Liver (tissue), 8 donors: ENCODE measurements at regions not wholly inside any gene's neighbourhood (a gene's known extent, or its start where the extent isn't known, plus 50 kb on each side); places are given as distances from the start of the nearest gene placed in this dataset.

Experiments
- DNase-seq: peaks from one replicate; pipeline ENCODE4 v3.0.0-alpha.2; 2017; ENCODE audit warnings: low spot score
- H3K27ac ChIP-seq, 2 donors: one replicate each; pipeline ENCODE4 v1.7.0; 2013; ENCODE audit warnings: inconsistent platforms in 2 of 2, low read length in 2 of 2, control low read depth in 1 of 2, low read depth in 1 of 2, mild to moderate bottlenecking in 1 of 2
- H3K27me3 ChIP-seq, 4 donors: one replicate each; pipeline versions ENCODE4 v1.6.1 to v1.7.0; 2013; ENCODE audit warnings: low read length in 3 of 4, inconsistent platforms in 1 of 4, mild to moderate bottlenecking in 1 of 4, moderate library complexity in 1 of 4; ENCODE audit not compliant: control insufficient read depth in 4 of 4, insufficient read depth in 4 of 4
- H3K36me3 ChIP-seq, 4 donors: one replicate each; pipeline versions ENCODE4 v1.6.1 to v1.7.0; 2013; ENCODE audit warnings: low read length in 3 of 4, mild to moderate bottlenecking in 3 of 4, low read depth in 1 of 4, moderate library complexity in 1 of 4; ENCODE audit not compliant: control insufficient read depth in 4 of 4, insufficient read depth in 3 of 4
- H3K4me1 ChIP-seq, 4 donors: one replicate each; pipeline versions ENCODE4 v1.6.1 to v1.7.0; 2013; ENCODE audit warnings: low read length in 3 of 4, mild to moderate bottlenecking in 3 of 4, moderate library complexity in 1 of 4; ENCODE audit not compliant: control insufficient read depth in 4 of 4, insufficient read depth in 4 of 4
- H3K4me3 ChIP-seq, 3 donors: one replicate each; pipeline versions ENCODE4 v1.6.1 to v1.7.0; 2013; ENCODE audit warnings: low read length in 3 of 3, control low read depth in 1 of 3, low read depth in 1 of 3, mild to moderate bottlenecking in 1 of 3
- H3K9ac ChIP-seq, 2 donors: one replicate each; pipeline ENCODE4 v1.7.0; 2013; ENCODE audit warnings: low read length in 2 of 2, mild to moderate bottlenecking in 2 of 2, moderate library complexity in 2 of 2, control low read depth in 1 of 2, low read depth in 1 of 2
- H3K9me3 ChIP-seq, 4 donors: one replicate each; pipeline versions ENCODE4 v1.6.1 to v1.7.0; 2013; ENCODE audit warnings: low read length in 3 of 4; ENCODE audit not compliant: control insufficient read depth in 4 of 4
- EGR1 ChIP-seq, 2 donors: IDR thresholded peaks; 2 replicates each; pipeline ENCODE4 v1.6.1; 2016 to 2018; ENCODE audit warnings: antibody characterized with exemption in 2 of 2, low read depth in 2 of 2
- FOXA1 ChIP-seq: IDR thresholded peaks from 2 replicates; pipeline ENCODE4 v1.6.1; 2016; ENCODE audit warnings: antibody characterized with exemption
- FOXA2 ChIP-seq: IDR thresholded peaks from 2 replicates; pipeline ENCODE4 v1.6.1; 2016; ENCODE audit warnings: antibody characterized with exemption
- GABPA ChIP-seq, 2 donors: IDR thresholded peaks in 1 of 2; conservative IDR thresholded peaks in 1 of 2; 2 replicates each; pipeline ENCODE4 v1.6.1; 2016; ENCODE audit warnings: antibody characterized with exemption in 2 of 2, mild to moderate bottlenecking in 1 of 2, moderate library complexity in 1 of 2
- HNF4A ChIP-seq, 2 donors: conservative IDR thresholded peaks; 2 replicates each; pipeline ENCODE4 v1.6.1; 2016; ENCODE audit warnings: antibody characterized with exemption in 2 of 2, mild to moderate bottlenecking in 2 of 2
- HNF4G ChIP-seq: IDR thresholded peaks from 2 replicates; pipeline ENCODE4 v1.6.1; 2016; ENCODE audit warnings: antibody characterized with exemption
- JUND ChIP-seq, 2 donors: IDR thresholded peaks; 2 replicates each; pipeline ENCODE4 v1.6.1; 2016; ENCODE audit warnings: antibody characterized with exemption in 2 of 2
- NR2F2 ChIP-seq: IDR thresholded peaks from 2 replicates; pipeline ENCODE4 v1.6.1; 2016; ENCODE audit warnings: antibody characterized with exemption
- RAD21 ChIP-seq, 2 donors: IDR thresholded peaks; 2 replicates each; pipeline ENCODE4 v1.6.1; 2016; ENCODE audit warnings: antibody characterized with exemption in 2 of 2, mild to moderate bottlenecking in 2 of 2
- REST ChIP-seq: IDR thresholded peaks from 2 replicates; pipeline ENCODE4 v1.6.1; 2016; ENCODE audit warnings: antibody characterized with exemption, mild to moderate bottlenecking
- RXRA ChIP-seq, 2 donors: IDR thresholded peaks; 2 replicates each; pipeline ENCODE4 v1.6.1; 2017 to 2018; ENCODE audit warnings: antibody characterized with exemption in 2 of 2, mild to moderate bottlenecking in 1 of 2
- SP1 ChIP-seq: IDR thresholded peaks from 2 replicates; pipeline ENCODE4 v1.6.1; 2018; ENCODE audit warnings: antibody characterized with exemption, mild to moderate bottlenecking
- TAF1 ChIP-seq: conservative IDR thresholded peaks from 2 replicates; pipeline ENCODE4 v1.6.1; 2016; ENCODE audit warnings: antibody characterized with exemption, mild to moderate bottlenecking
- YY1 ChIP-seq: IDR thresholded peaks from 2 replicates; pipeline ENCODE4 v1.6.1; 2016; ENCODE audit warnings: antibody characterized with exemption, mild to moderate bottlenecking
- ZBTB33 ChIP-seq: IDR thresholded peaks from 2 replicates; pipeline ENCODE4 v1.6.1; 2016; ENCODE audit warnings: antibody characterized with exemption
- WGBS: extraction: QIAGEN DNeasy Blood & Tissue Kit; methylation state at CpG from one replicate; pipeline ENCODE4 v1.1.7; 2013; 5-methylcytosine and 5-hydroxymethylcytosine counted together
- TF ChIP-seq, protein P1 (sequence below): IDR thresholded peaks from 2 replicates; pipeline ENCODE4 v1.6.1; 2016; ENCODE audit warnings: antibody characterized with exemption
- TF ChIP-seq, protein P2 (sequence below): IDR thresholded peaks from 2 replicates; pipeline ENCODE4 v1.6.1; 2016; ENCODE audit warnings: antibody characterized with exemption
- TF ChIP-seq, protein P3 (sequence below): fragments of 150-350 bp; IDR thresholded peaks from 2 replicates; pipeline ENCODE4 v1.5.1; 2017; ENCODE audit warnings: improper control_type of control experiment, low read depth, low read length; ENCODE audit not compliant: missing input control
- donor health status: healthy.
- donor health status: healthy.
- donor health status: healthy.
- donor health status: healthy.
- donor health status: healthy.

GRCh38 chr2:4528773-4529172 is 825.4 kb downstream of the DCDC2C start:
- TF ChIP-seq RAD21 (IDR thresholded peaks at IDR 0.05) (no peak), TAF1 (no peak)
- no peak for DNase-seq

DNA sequence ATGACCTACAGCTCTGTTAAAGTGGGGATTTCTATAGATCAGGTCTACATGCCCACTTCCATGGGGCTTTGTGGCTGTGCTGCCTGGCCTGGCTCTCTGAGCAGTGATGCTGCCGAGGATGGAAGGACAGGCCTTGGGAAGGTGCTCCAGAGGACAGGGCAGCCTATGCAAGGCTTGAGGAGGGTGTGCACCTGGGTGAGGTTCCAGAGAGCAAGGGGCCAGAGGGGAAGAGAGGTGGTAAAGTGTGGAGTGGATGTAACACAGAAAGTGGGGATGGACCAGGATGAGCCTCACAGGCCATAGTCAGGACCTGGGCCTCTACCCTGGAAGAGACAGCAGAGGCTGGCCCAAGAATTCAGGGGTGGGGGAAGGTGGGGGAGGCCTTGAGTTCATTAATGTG is 826.4 kb downstream of the DCDC2C start:
- Histone ChIP-seq H3K4me1 (no peaks in the 10 kb centered on the region), H3K27ac (no peak overlapping the region), H3K27me3 (no peaks in the 10 kb centered on the region), H3K9ac (no peak overlapping the region), H3K4me3 (no peak overlapping the region), H3K36me3 (no peaks in the 10 kb centered on the region), H3K9me3 (no peaks in the 10 kb centered on the region)
- TF ChIP-seq, protein P1, sequence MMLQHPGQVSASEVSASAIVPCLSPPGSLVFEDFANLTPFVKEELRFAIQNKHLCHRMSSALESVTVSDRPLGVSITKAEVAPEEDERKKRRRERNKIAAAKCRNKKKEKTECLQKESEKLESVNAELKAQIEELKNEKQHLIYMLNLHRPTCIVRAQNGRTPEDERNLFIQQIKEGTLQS = no peak
- TF ChIP-seq RXRA (IDR thresholded peaks at IDR 0.05) (no peak), JUND (IDR thresholded peaks at IDR 0.05) (no peak), HNF4A (conservative IDR thresholded peaks at IDR 0.05) (no peak), REST (no peak), ZBTB33 (no peak), HNF4G (no peak), FOXA2 (no peak), EGR1 (IDR thresholded peaks at IDR 0.05; ENCODE audit: low read depth in 2 of 2) (no peak), SP1 (no peak), TAF1 (no peak), YY1 (no peak), RAD21 (IDR thresholded peaks at IDR 0.05) (no peak), FOXA1 (no peak), NR2F2 (no peak), GABPA (IDR thresholded peaks at IDR 0.05 in 1 of 2, conservative IDR thresholded peaks at IDR 0.05 in 1 of 2) (no peak)
- TF ChIP-seq, protein P2, sequence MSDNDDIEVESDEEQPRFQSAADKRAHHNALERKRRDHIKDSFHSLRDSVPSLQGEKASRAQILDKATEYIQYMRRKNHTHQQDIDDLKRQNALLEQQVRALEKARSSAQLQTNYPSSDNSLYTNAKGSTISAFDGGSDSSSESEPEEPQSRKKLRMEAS = no peak
- TF ChIP-seq, protein P3, sequence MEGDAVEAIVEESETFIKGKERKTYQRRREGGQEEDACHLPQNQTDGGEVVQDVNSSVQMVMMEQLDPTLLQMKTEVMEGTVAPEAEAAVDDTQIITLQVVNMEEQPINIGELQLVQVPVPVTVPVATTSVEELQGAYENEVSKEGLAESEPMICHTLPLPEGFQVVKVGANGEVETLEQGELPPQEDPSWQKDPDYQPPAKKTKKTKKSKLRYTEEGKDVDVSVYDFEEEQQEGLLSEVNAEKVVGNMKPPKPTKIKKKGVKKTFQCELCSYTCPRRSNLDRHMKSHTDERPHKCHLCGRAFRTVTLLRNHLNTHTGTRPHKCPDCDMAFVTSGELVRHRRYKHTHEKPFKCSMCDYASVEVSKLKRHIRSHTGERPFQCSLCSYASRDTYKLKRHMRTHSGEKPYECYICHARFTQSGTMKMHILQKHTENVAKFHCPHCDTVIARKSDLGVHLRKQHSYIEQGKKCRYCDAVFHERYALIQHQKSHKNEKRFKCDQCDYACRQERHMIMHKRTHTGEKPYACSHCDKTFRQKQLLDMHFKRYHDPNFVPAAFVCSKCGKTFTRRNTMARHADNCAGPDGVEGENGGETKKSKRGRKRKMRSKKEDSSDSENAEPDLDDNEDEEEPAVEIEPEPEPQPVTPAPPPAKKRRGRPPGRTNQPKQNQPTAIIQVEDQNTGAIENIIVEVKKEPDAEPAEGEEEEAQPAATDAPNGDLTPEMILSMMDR = no peak
- DNase-seq = no peak
- WGBS = 67% methylated on average over 1 of the region's 1 CpG

More at GRCh38 chr2:4528773-4529172, 825.4 kb downstream of the DCDC2C start:
- H3K4me1 ChIP-seq = no peaks in the 10 kb centered on the region
- WGBS = 57% methylated on average over 3 of the region's 3 CpGs
- H3K27ac ChIP-seq = no peak overlapping the region
- no peaks in the 10 kb centered on the region for H3K9me3 ChIP-seq
- H3K9ac ChIP-seq = no peak overlapping the region
- H3K36me3 ChIP-seq = no peaks in the 10 kb centered on the region
- no peaks in the 10 kb centered on the region for H3K27me3 ChIP-seq
- no peak overlapping the region for H3K4me3 ChIP-seq
